Esophagus muscularis mucosa (tissue), 3 donors: ENCODE measurements at regions not wholly inside any gene's neighbourhood (a gene's known extent, or its start where the extent isn't known, plus 50 kb on each side); places are given as distances from the start of the nearest gene placed in this dataset.

Experiments used
- CTCF ChIP-seq, 3 experiments: fragments of 200-600 bp in 2 of 3; fragments of 450-650 bp in 1 of 3; sonication (generic) in 2 of 3; IDR thresholded peaks; one replicate each; pipeline ENCODE4 v1.5.1; 2017 to 2019; ENCODE audit warnings: antibody characterized with exemption in 3 of 3, mild to moderate bottlenecking in 2 of 3, moderate library complexity in 1 of 3
- POLR2A ChIP-seq: fragments of 450-650 bp; IDR thresholded peaks from one replicate; pipeline ENCODE4 v1.6.1; 2017; ENCODE audit warnings: antibody characterized with exemption, moderate library complexity, mild to moderate bottlenecking, low read depth

DNA sequence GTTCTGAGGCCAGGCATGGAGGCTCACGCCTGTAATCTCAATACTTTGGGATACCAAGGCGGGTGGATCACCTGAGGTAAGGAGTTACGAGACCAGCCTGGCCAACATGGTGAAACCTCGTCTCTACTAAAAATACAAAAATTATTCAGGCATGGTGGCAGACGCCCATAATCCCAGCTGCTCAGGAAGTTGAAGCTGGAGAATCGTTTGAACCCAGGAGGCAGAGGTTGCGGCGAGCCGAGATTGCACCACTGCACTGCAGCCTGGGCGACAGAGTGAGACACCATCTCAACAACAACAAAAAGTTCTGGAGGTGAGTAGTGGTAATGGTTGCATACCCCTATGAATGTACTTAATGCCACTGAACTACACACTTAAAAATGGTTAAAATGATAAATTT lies 60.3 kb upstream of the SP4 start:
- TF ChIP-seq CTCF (IDR thresholded peaks at IDR 0.05): no peak
- TF ChIP-seq POLR2A: no peak
